Heart left ventricle (tissue), 13 donors: ENCODE measurements at regions not wholly inside any gene's neighbourhood (a gene's known extent, or its start where the extent isn't known, plus 50 kb on each side); places are given as distances from the start of the nearest gene placed in this dataset.

Source experiments
- CTCF ChIP-seq, 12 donors: fragments of 200-600 bp; sonication (generic) in 4 of 12; IDR thresholded peaks; one replicate each; pipeline versions ENCODE4 v1.5.0 to v1.8.0; 2018 to 2022; ENCODE audit warnings: antibody characterized with exemption in 12 of 12, mild to moderate bottlenecking in 5 of 12
- POLR2A ChIP-seq, 2 donors: fragments of 450-650 bp; IDR thresholded peaks; one replicate each; pipeline ENCODE4 v1.6.1; 2017; ENCODE audit warnings: antibody characterized with exemption in 2 of 2, mild to moderate bottlenecking in 2 of 2, moderate library complexity in 2 of 2
- donor health status: ischemic (EF 13 %, LVEDD 7.1; RV severe dilation, severe dysfunction).
- donor health status: DM: no; HTN: yes; CAD: no.
- donor health status: DM: no; HTN: no; CAD: no.
- donor health status: ischemic (EF 25% LVEDD 6.9; RV normal size, moderate dysfunction).
- donor health status: ischemic (EF 25% LVEDD 5.7; RV mildly dilated, moderate dysfunction).
- donor health status: ischemic (EF 35%, LVEDD 5.7; RV mildly dilated, moderate dysfunction).
- donor health status: nonischemic (EF 11% LVEDD 7.7; RV severe dilation, severe dysfunction).
- donor health status: DM: yes; HTN: yes; CAD: no.
- donor health status: PGD.
- donor health status: ischemic (EF 29% LVEDD 5.4; RV normal size, mild dysfunction).
- donor health status: nonischemic (EF 23%, LVEDD 6.1; RV moderate dilation, normal function).

DNA sequence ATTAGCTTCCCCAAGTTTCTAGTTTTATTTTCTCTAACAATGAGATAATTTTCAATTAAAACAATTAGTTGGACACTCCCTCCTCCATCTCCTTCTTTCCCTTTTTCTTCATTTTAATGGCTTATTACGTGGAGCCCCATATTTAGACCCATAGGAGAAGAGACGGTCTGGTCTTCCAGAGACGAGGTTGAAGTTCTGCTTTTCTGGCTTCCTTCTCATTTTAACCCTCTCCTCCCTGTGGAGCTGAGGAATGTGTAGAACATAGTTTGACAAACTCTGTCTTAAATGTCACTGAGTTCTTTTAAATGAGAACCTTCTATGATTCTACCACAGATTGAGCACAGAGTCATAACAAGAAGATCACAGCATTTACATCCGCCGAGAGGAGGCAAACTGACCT, 86.8 kb downstream of the EDNRB start:
- TF ChIP-seq POLR2A (IDR thresholded peaks at IDR 0.05): no peak
- TF ChIP-seq CTCF (IDR thresholded peaks at IDR 0.05): no peak
